GM21390 (cell line): ENCODE measurements at regions not wholly inside any gene's neighbourhood (a gene's known extent, or its start where the extent isn't known, plus 50 kb on each side); places are given as distances from the start of the nearest gene placed in this dataset.

Source experiments
- ATAC-seq: cut with Tn5 transposase; IDR thresholded peaks from one replicate; pipeline ENCODE4 v1.9.1; 2021; ENCODE audit not compliant: unreplicated experiment

DNA sequence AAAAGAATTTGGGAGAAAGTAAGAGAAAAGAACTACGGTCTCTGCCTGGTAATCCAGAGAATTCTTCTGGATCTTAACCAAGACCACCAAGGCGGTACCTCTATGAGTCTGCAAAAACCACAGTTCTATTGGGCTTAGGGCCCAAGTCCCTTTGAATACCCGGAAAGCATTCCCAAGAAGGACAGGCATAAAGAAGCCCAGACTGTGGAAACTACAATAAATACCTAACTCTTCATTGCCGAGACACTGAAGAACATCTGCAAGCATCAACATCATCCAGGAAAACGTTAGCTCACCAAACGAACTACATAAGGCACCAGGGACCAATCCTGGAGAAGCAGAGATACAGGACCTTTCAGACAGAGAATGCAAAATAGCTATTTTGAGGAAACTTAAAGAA is 162.3 kb upstream of the TMC3 start:
- no peak for ATAC-seq

- no peak for ATAC-seq
Measured at GRCh38 chr15:81534124-81534523, 160.1 kb upstream of the TMC3 start.

DNA sequence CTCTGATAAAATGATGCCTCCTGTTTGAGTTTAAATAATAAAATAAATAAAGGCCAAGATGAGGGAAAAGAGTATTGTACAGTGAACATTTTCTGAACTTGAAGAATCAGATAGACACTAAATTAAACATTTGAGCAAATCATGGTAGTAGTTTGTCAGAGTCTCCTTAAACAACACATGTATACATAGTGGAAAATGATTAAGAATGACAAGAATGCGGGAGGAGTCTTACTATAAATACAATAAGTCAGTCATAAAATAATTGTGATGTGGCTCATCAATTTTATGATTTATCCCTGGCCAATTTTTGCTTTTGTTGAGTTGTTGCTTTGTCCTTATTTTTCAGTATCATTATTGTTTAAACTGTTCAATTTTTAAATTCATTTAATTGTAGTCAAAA is 158.0 kb upstream of the TMC3 start:
- no peak for ATAC-seq

DNA sequence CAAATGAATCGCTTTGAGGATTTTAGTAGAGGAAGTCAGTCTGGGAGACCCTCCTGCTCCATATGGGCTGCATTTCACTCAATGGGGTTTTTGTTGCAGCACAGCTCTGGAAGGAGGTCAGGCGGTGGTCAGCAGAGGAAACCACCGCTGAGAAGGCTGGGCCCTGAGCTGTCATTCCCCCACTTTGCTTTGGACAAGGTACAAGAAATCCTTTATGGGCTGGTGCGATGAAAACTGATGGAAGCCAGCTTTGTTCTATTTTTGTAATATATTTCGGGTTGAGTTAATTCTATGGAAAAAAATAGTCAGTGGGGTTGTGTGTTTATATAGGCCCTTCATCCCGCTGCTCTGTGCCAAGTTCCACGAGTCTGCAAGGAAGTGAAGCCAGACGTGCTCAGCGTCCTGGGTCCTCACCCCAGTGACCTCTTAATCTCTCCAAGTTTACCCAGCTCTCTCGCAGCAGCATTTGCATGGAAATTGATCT is 157.1 kb upstream of the TMC3 start:
- ATAC-seq, result no peak

DNA sequence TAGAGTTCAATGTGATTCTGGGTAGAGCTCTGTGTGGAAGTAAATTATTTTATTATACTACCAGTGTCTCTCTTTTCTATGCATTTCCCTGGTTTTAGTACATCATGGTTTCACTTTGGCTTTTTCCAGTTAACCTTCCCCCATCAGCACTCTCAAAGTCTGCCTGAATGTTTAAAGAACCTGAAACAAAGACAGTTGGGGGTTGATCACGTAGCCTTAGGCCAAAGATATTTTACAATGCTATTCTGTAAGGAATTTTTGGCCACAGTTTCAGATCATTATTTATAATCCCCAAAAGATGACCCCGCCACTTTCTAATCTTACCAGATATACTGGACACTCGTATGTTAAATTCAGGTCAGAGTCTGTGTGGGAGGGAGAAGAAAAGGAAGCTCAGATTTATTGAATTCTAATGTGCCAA is 156.3 kb upstream of the TMC3 start:
- no peak for ATAC-seq

DNA sequence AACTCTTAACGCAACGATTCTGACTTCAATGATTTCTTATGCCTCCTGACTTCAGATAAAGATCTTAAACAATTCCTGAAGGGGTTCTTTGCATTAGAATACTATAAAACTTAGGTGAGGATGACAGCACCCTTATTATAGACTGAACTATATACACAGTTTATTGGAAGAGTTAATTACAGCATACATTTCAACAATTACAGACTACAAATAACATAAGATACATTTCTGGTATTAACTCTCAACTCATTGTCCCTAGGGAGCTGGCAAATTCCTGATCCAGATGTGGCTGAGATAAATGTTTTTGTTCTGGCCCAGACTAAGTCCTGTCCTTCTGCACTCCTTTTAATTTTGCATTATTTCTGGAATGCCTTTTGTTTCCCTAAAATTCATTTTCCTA is 155.5 kb upstream of the TMC3 start:
- ATAC-seq, result no peak

GRCh38 chr15:81526029-81526428 is 152.0 kb upstream of the TMC3 start:
- no peak for ATAC-seq

DNA sequence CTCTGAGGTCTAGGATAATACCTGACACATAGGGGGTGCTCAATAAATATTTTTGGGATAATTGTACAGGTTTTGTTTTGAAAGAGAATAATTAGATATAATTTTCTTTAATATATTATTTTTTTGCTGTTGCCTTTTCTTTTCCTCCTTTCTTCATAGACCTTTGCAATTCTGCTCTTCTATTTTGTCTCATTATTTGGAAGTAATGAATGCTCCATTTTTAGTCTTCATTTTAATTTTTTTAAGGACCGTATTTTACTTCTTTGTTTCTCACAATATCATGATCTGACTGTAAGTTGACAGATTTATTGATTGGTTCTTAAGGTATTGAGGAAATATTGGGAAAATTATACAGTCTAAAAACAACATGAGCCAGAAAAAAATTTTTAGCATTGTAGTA is 150.5 kb upstream of the TMC3 start:
- no peak for ATAC-seq

- no peak for ATAC-seq
Measured at GRCh38 chr15:81523867-81524266, 149.9 kb upstream of the TMC3 start.

DNA sequence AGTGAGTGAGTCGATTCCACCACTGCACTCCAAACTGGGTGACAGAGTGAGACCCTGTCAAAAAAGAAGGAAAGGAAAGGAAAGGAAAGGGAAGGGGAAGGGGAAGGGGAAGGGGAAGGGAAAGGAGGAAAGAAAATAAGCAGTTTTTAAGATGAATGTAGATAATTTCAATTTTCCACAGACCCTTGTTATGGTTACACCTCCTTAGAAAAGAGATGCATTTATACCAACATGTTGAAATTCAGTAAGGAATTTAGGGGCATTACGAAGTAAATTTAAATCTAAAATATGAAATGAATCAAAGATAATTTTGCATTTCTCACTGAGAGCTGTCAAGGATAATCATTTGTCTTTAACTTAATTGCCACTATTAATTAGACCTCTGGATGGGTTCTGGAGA is 146.5 kb upstream of the TMC3 start:
- ATAC-seq, result no peak

DNA sequence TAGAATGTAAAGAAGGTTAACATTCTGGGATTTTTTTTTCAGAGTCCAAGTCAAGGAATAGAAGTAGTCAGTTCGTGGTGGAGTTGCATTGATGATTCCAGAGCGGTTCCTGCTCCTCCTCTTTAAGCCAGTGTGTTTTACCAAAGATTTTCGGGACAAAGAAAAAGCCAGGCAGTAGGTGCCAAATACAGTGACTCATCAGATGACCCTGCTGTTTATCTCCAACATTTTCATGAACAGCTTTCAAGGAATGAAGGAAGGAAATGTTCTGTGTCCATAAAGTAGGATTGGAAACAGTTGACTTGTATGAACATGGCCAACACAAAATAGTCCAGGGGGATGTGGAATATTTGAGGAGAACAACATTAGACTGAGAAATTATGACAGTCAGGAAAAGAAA is 142.4 kb upstream of the TMC3 start:
- ATAC-seq, result no peak

DNA sequence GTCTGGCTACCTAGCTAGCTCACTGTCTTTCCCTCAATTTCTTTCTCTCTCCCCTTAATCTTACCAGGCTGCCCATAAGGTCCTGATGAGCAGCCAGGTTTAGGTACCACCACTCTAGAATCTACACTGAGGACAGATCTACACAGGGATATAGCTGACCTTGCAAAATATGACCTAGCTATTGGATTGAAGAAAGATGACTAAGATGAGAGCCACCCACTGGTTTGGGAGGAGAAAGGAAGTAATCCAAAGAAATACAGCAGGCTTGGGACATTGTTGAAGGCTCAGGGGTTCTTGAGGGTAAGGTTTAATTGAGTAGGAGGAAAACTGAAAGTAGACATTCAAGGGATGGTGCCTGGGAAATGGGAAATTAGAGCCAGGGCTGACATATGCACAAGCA is 142.0 kb upstream of the TMC3 start:
- no peak for ATAC-seq

- ATAC-seq, result no peak
Measured at GRCh38 chr15:81514725-81515124, 140.7 kb upstream of the TMC3 start.

GRCh38 chr15:81511138-81511537 is 137.1 kb upstream of the TMC3 start:
- ATAC-seq, result no peak

DNA sequence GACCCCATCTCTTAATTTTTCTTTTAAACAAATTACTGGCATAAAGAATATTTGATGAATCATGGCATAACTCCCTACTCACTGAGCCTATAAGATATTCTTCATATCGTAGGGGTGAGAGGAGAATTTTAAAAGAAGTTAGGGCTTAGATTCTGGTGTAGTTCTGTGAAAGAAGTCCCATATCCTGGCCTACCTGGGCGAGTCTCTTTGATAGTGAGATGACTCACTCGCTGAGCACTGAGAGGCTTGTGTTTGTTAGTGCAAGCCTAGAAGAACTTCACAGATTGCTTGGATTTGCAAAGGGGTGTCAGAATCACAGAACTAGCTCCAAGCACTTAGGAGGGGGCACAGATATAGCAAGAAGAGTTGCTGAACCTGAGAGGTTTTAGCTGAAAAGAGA is 133.8 kb upstream of the TMC3 start:
- no peak for ATAC-seq

DNA sequence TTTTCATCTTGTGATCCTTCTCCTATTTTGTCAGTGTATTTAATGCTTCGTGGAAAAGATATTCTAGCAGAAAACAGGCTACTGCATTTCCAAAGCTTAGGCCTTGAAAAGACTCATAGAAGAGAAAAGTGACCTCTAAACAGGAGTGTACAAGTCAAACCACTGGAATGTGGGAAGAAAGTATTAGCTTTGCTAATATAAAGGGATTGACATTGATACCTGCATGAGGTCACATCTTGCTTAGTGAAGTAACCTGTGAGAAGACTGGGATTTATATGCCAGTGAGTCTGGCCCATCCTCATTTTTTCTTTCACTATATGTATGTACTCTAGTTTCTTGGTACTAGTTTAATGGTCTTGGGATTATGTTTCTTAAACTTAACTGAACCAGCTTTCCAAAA is 132.9 kb upstream of the TMC3 start:
- ATAC-seq, result no peak

DNA sequence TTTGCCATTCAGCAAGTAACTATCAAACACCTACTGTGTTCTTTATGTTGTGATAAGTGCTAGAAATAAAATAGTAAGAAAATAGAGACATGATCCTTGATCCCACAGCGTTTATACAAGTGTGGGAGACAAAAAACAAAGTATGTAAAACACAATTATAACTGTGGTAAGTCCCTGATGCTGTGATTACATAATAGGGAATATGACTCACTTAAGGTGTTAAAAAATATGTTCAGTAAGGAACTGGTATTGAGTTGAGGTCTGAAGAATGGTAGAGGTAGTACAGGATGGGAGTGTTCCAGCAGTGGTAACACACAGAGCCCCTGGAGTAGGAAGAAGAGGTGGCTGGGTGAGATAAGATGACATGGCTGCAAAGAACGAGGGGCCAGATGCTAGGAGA is 132.1 kb upstream of the TMC3 start:
- ATAC-seq, result no peak

- no peak for ATAC-seq
Measured at GRCh38 chr15:81504170-81504905, 130.3 kb upstream of the TMC3 start.

DNA sequence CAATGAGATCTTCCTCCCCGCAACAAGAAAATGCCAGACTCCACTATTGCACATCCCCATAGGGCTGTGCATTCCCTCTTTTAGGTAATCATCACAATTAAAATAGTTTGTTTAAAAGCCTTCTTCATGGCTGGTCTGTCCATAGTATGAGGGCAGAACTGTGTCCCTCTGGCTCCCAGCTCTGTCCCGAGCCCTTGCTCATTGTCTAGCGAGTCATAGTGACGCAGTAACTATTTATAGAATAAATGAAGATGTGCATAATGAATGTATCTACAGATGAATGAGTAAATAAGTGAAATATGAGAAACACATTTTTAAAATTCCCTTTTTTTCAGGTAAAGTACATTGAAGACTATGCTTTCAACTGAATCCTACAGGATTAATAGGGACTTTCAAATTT is 128.4 kb upstream of the TMC3 start:
- no peak for ATAC-seq

DNA sequence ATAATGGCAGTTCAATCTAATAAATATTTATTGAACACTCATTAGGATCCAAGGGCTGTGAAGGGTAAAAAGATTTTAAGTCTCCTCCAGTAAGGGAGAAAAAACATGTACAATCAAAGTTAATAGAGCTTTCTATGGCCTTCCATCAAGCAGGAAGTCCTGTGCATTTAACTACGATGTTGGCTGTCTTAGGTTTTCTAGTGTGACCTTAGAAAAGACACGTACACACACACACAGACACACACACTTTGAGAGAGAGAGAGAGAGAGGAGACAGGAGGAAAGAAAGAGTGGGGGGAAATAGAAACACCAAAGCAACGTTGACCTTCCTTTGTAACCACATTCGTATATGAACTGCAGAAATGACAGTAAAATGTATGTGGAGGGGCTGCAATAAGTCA is 126.1 kb upstream of the TMC3 start:
- no peak for ATAC-seq

GRCh38 chr15:81498294-81498693 is 124.3 kb upstream of the TMC3 start:
- ATAC-seq, result no peak

- no peak for ATAC-seq
Measured at GRCh38 chr15:81497238-81497637, 123.2 kb upstream of the TMC3 start.

DNA sequence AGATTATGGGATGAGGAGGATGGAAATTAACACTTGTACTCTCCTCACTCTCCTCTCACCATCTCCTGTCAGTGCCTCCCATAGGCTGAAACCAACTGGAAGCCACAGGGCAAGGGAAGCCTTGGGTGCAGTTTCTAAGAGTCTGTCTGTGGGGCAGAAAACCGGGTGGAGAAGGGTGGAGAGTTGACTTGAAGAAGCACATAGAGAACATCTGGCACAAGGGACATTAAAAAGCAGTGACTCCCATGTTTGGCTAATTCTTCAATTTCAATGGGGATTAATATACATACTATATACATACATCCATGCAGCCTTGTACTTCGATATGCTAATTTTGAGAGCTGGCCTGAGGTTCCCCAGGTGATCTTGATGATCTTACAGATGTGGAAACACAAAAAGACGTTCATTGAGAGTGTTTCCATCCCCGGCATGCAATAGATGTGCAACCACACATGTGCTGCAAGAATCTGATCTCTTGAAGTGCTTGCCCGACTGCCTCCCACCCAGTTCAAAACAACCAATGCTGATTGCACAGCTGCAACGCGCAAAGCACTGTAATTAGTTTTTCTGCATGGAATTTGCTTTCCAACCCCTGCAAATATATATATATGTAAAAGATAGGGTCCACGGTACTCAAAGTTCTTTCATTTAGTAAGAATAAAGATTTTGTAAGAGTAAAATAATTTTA is 121.9 kb upstream of the TMC3 start:
- no peak for ATAC-seq
